Endothelial cell (in vitro differentiated cells): ENCODE measurements at regions not wholly inside any gene's neighbourhood (a gene's known extent, or its start where the extent isn't known, plus 50 kb on each side); places are given as distances from the start of the nearest gene placed in this dataset.

ENCODE experiments used
- DNase-seq: peaks from one replicate; pipeline ENCODE4 v3.0.0; 2021; ENCODE audit warnings: low spot score
- H3K27ac Mint-ChIP-seq: one replicate; pipeline ENCODE4 v1.8.0; 2021; ENCODE audit warnings: mixed read lengths, inconsistent platforms; ENCODE audit not compliant: unreplicated experiment
- H3K27me3 Mint-ChIP-seq: one replicate; pipeline ENCODE4 v1.8.0; 2021; ENCODE audit warnings: mild to moderate bottlenecking, moderate library complexity, mixed read lengths, inconsistent platforms; ENCODE audit not compliant: unreplicated experiment
- H3K36me3 Mint-ChIP-seq: one replicate; pipeline ENCODE4 v1.8.0; 2021; ENCODE audit warnings: mild to moderate bottlenecking, low read depth, mixed read lengths, inconsistent platforms; ENCODE audit not compliant: unreplicated experiment
- H3K4me1 Mint-ChIP-seq: one replicate; pipeline ENCODE4 v1.8.0; 2021; ENCODE audit warnings: mild to moderate bottlenecking, mixed read lengths, inconsistent platforms; ENCODE audit not compliant: unreplicated experiment
- H3K4me3 Mint-ChIP-seq: one replicate; pipeline ENCODE4 v1.8.0; 2021; ENCODE audit warnings: mild to moderate bottlenecking, mixed read lengths, inconsistent platforms; ENCODE audit not compliant: unreplicated experiment
- H3K9me3 Mint-ChIP-seq: one replicate; pipeline ENCODE4 v1.8.0; 2021; ENCODE audit warnings: mixed read lengths, inconsistent platforms; ENCODE audit not compliant: unreplicated experiment
- CTCF ChIP-seq: fragments of 200-600 bp; sonication (generic); IDR thresholded peaks from one replicate; pipeline ENCODE4 v1.5.0; 2021; ENCODE audit warnings: antibody characterized with exemption; ENCODE audit not compliant: unreplicated experiment

- Mint-ChIP-seq H3K9me3 (no peaks in the 10 kb centered on the region), H3K36me3 (no peaks in the 10 kb centered on the region), H3K4me1 (no peaks in the 10 kb centered on the region), H3K4me3 (no peak overlapping the region), H3K27me3 (no peaks in the 10 kb centered on the region), H3K27ac (no peak overlapping the region)
- TF ChIP-seq CTCF, result no peak
- no peak for DNase-seq
Observed at GRCh38 chr3:74426571-74426970, 187.9 kb downstream of the CNTN3 start.

- Mint-ChIP-seq H3K9me3 (no peaks in the 10 kb centered on the region), H3K4me1 (no peaks in the 10 kb centered on the region), H3K27ac (no peak overlapping the region)
Observed at GRCh38 chr3:74423867-74424266, 190.6 kb downstream of the CNTN3 start.

GRCh38 chr3:74420538-74421124 is 193.8 kb downstream of the CNTN3 start:
- no peak for TF ChIP-seq CTCF
- no peaks in the 10 kb centered on the region for H3K36me3 Mint-ChIP-seq
- no peaks in the 10 kb centered on the region for H3K9me3 Mint-ChIP-seq
- no peak overlapping the region for H3K4me3 Mint-ChIP-seq
- DNase-seq, result no peak
- no peak overlapping the region for H3K27ac Mint-ChIP-seq
- no peaks in the 10 kb centered on the region for H3K4me1 Mint-ChIP-seq
- H3K27me3 Mint-ChIP-seq, result peaks cover 1% of the 10 kb centered on the region

More at GRCh38 chr3:74423867-74424266, 190.6 kb downstream of the CNTN3 start:
- Mint-ChIP-seq H3K36me3 (no peaks in the 10 kb centered on the region), H3K27me3 (no peaks in the 10 kb centered on the region), H3K4me3 (no peak overlapping the region)
- DNase-seq, result no peak
- TF ChIP-seq CTCF, result no peak

GRCh38 chr3:74415731-74416130 is 198.7 kb downstream of the CNTN3 start:
- no peak for DNase-seq
- TF ChIP-seq CTCF, result no peak
- no peak overlapping the region for H3K27ac Mint-ChIP-seq

GRCh38 chr3:74413547-74414241 is 200.8 kb downstream of the CNTN3 start:
- Mint-ChIP-seq H3K4me1 (no peaks in the 10 kb centered on the region), H3K4me3 (no peak overlapping the region), H3K27me3 (peaks cover 1% of the 10 kb centered on the region), H3K27ac (no peak overlapping the region), H3K9me3 (no peaks in the 10 kb centered on the region), H3K36me3 (no peaks in the 10 kb centered on the region)
- DNase-seq, result no peak
- no peak for TF ChIP-seq CTCF

More at GRCh38 chr3:74415731-74416130, 198.7 kb downstream of the CNTN3 start:
- Mint-ChIP-seq H3K4me3 (no peak overlapping the region), H3K27me3 (peaks cover 1% of the 10 kb centered on the region), H3K36me3 (no peaks in the 10 kb centered on the region), H3K9me3 (no peaks in the 10 kb centered on the region), H3K4me1 (no peaks in the 10 kb centered on the region)
